Neural cell (in vitro differentiated cells): ENCODE measurements at regions not wholly inside any gene's neighbourhood (a gene's known extent, or its start where the extent isn't known, plus 50 kb on each side); places are given as distances from the start of the nearest gene placed in this dataset.

ENCODE experiments used
- H2AFZ ChIP-seq: fragments of 200-600, 300-800 bp; sonication (generic), shearing (Covaris generic); 2 replicates; pipeline ENCODE4 v1.6.0; 2014; ENCODE audit warnings: low read depth, mild to moderate bottlenecking, antibody characterized with exemption, low read length, moderate library complexity
- H3F3A ChIP-seq: fragments of 200-600 bp; shearing (Covaris generic); 2 replicates; pipeline ENCODE4 v1.6.1; 2016; ENCODE audit warnings: mild to moderate bottlenecking, moderate library complexity, mixed read lengths, antibody characterized with exemption, low read length; ENCODE audit not compliant: insufficient read depth, poor library complexity, severe bottlenecking
- H3K27ac ChIP-seq: fragments of 200-600, 300-800 bp; sonication (generic), shearing (Covaris generic); 2 replicates; pipeline ENCODE4 v1.5.1; 2014; ENCODE audit warnings: mild to moderate bottlenecking, low read length, moderate library complexity
- H3K27me3 ChIP-seq: fragments of 300-800, 200-600 bp; sonication (generic), shearing (Covaris generic); 2 replicates; pipeline ENCODE4 v1.6.0; 2014; ENCODE audit warnings: mild to moderate bottlenecking, low read depth, low read length, moderate library complexity; ENCODE audit not compliant: insufficient read depth
- H3K36me3 ChIP-seq: fragments of 300-800, 200-600 bp; sonication (generic), shearing (Covaris generic); 2 replicates; pipeline ENCODE4 v1.5.1; 2014; ENCODE audit warnings: mild to moderate bottlenecking, antibody characterized with exemption, low read length, moderate library complexity; ENCODE audit not compliant: insufficient read depth
- H3K4me2 ChIP-seq: fragments of 300-800, 200-600 bp; sonication (generic), shearing (Covaris generic); 2 replicates; pipeline ENCODE4 v1.6.0; 2014; ENCODE audit warnings: mild to moderate bottlenecking, low read length
- H3K4me3 ChIP-seq: fragments of 300-800, 200-600 bp; sonication (generic), shearing (Covaris generic); 2 replicates; pipeline ENCODE4 v1.5.1; 2014; ENCODE audit warnings: mild to moderate bottlenecking, low read length, moderate library complexity
- H3K79me2 ChIP-seq: fragments of 200-600 bp; shearing (Covaris generic); replicated peaks from 2 replicates; pipeline ENCODE4 v1.6.0; 2014; ENCODE audit warnings: mild to moderate bottlenecking, low read length, moderate library complexity; ENCODE audit not compliant: insufficient read depth
- H3K9ac ChIP-seq: fragments of 300-800, 200-600 bp; sonication (generic), shearing (Covaris generic); 2 replicates; pipeline ENCODE4 v1.6.1; 2016; ENCODE audit warnings: mild to moderate bottlenecking, low read length, mixed read lengths
- H3K9me2 ChIP-seq: fragments of 200-600 bp; shearing (Covaris generic); 2 replicates; pipeline ENCODE4 v1.6.1; 2016; ENCODE audit warnings: mild to moderate bottlenecking, low read length, mixed read lengths; ENCODE audit not compliant: insufficient read depth
- H3K9me3 ChIP-seq: fragments of 200-600, 300-800 bp; sonication (generic), shearing (Covaris generic); 2 replicates; pipeline ENCODE4 v1.6.1; 2016; ENCODE audit warnings: mild to moderate bottlenecking, mixed run types, low read length, moderate library complexity, mixed read lengths
- H4K20me1 ChIP-seq: fragments of 200-600 bp; shearing (Covaris generic); 2 replicates; pipeline ENCODE4 v1.6.1; 2016; ENCODE audit warnings: mild to moderate bottlenecking, mixed run types; ENCODE audit not compliant: insufficient read depth
- EP300 ChIP-seq: fragments of 450-650 bp; conservative IDR thresholded peaks from 2 replicates; pipeline ENCODE4 v1.6.1; 2014; ENCODE audit warnings: antibody characterized with exemption, mild to moderate bottlenecking, moderate library complexity; ENCODE audit not compliant: poor library complexity, severe bottlenecking
- EZH2 ChIP-seq: fragments of 200-600, 300-800 bp; shearing (Covaris generic), sonication (generic); IDR thresholded peaks from 2 replicates; pipeline ENCODE4 v1.6.1; 2014; ENCODE audit warnings: antibody characterized with exemption, low read length, borderline replicate concordance, mild to moderate bottlenecking; ENCODE audit not compliant: insufficient read depth, poor library complexity, severe bottlenecking
- MXI1 ChIP-seq: fragments of 450-650 bp; conservative IDR thresholded peaks from 2 replicates; pipeline ENCODE4 v1.6.1; 2014; ENCODE audit warnings: antibody characterized with exemption, mild to moderate bottlenecking; ENCODE audit not compliant: poor library complexity, severe bottlenecking
- POLR2AphosphoS5 ChIP-seq: IDR thresholded peaks from 2 replicates; pipeline ENCODE4 v1.6.1; 2012
- RAD21 ChIP-seq: fragments of 450-650 bp; conservative IDR thresholded peaks from 2 replicates; pipeline ENCODE4 v1.6.1; 2014; ENCODE audit warnings: antibody characterized with exemption, mild to moderate bottlenecking, moderate library complexity
- SMC3 ChIP-seq: fragments of 450-650 bp; conservative IDR thresholded peaks from 2 replicates; pipeline ENCODE4 v1.6.1; 2014; ENCODE audit warnings: antibody characterized with exemption, mild to moderate bottlenecking, moderate library complexity; ENCODE audit not compliant: poor library complexity
- TAF1 ChIP-seq: IDR thresholded peaks from 2 replicates; pipeline ENCODE4 v1.6.1; 2012; ENCODE audit warnings: low read depth
- TF ChIP-seq, protein P1 (sequence below): IDR thresholded peaks from 2 replicates; pipeline ENCODE4 v1.6.1; 2012; ENCODE audit warnings: borderline replicate concordance
- TF ChIP-seq, protein P2 (sequence below): fragments of 450-650 bp; IDR thresholded peaks from 2 replicates; pipeline ENCODE4 v1.5.1; 2014; ENCODE audit warnings: antibody characterized with exemption, mild to moderate bottlenecking, moderate library complexity; ENCODE audit not compliant: poor library complexity, severe bottlenecking

DNA sequence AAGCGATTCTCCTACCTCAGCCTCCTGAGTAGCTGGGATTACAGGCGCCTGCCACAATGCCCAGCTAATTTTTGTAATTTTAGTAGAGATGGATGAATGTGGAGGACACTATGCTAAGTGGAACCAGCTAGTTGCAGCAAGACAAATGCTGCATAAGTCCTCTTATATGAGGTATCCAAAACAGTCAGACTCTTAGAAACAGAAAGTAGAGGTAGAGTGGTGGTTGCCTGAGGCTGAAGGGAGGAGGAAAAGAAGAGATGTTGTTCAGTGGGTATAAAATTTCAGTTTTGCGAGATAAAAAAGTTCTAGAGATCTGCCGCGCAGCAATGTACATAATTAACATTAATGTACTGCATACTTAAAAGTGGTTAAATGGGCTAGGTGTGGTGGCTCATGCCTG lies 145.3 kb upstream of the SPRED2 start:
- H3K36me3 ChIP-seq, result no peaks in the 10 kb centered on the region
- no peak overlapping the region for H3K9ac ChIP-seq
- no peaks in the 10 kb centered on the region for H3K9me2 ChIP-seq
- no peak for TF ChIP-seq MXI1
- TF ChIP-seq SMC3, result no peak
- TF ChIP-seq EZH2, result no peak
- TF ChIP-seq EP300, result no peak
- TF ChIP-seq, protein P1, sequence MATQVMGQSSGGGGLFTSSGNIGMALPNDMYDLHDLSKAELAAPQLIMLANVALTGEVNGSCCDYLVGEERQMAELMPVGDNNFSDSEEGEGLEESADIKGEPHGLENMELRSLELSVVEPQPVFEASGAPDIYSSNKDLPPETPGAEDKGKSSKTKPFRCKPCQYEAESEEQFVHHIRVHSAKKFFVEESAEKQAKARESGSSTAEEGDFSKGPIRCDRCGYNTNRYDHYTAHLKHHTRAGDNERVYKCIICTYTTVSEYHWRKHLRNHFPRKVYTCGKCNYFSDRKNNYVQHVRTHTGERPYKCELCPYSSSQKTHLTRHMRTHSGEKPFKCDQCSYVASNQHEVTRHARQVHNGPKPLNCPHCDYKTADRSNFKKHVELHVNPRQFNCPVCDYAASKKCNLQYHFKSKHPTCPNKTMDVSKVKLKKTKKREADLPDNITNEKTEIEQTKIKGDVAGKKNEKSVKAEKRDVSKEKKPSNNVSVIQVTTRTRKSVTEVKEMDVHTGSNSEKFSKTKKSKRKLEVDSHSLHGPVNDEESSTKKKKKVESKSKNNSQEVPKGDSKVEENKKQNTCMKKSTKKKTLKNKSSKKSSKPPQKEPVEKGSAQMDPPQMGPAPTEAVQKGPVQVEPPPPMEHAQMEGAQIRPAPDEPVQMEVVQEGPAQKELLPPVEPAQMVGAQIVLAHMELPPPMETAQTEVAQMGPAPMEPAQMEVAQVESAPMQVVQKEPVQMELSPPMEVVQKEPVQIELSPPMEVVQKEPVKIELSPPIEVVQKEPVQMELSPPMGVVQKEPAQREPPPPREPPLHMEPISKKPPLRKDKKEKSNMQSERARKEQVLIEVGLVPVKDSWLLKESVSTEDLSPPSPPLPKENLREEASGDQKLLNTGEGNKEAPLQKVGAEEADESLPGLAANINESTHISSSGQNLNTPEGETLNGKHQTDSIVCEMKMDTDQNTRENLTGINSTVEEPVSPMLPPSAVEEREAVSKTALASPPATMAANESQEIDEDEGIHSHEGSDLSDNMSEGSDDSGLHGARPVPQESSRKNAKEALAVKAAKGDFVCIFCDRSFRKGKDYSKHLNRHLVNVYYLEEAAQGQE, result no peak
- TF ChIP-seq, protein P2, sequence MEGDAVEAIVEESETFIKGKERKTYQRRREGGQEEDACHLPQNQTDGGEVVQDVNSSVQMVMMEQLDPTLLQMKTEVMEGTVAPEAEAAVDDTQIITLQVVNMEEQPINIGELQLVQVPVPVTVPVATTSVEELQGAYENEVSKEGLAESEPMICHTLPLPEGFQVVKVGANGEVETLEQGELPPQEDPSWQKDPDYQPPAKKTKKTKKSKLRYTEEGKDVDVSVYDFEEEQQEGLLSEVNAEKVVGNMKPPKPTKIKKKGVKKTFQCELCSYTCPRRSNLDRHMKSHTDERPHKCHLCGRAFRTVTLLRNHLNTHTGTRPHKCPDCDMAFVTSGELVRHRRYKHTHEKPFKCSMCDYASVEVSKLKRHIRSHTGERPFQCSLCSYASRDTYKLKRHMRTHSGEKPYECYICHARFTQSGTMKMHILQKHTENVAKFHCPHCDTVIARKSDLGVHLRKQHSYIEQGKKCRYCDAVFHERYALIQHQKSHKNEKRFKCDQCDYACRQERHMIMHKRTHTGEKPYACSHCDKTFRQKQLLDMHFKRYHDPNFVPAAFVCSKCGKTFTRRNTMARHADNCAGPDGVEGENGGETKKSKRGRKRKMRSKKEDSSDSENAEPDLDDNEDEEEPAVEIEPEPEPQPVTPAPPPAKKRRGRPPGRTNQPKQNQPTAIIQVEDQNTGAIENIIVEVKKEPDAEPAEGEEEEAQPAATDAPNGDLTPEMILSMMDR, result no peak
- no peak for TF ChIP-seq POLR2AphosphoS5
- no peak for TF ChIP-seq RAD21
- no peaks in the 10 kb centered on the region for H3K27me3 ChIP-seq
- no peaks in the 10 kb centered on the region for H3F3A ChIP-seq
- no peak overlapping the region for H3K27ac ChIP-seq
- no peak overlapping the region for H3K4me2 ChIP-seq
- H4K20me1 ChIP-seq, result no peaks in the 10 kb centered on the region
- no peak overlapping the region for H2AFZ ChIP-seq
- no peaks in the 10 kb centered on the region for H3K79me2 ChIP-seq
- H3K4me3 ChIP-seq, result no peak overlapping the region
- no peaks in the 10 kb centered on the region for H3K9me3 ChIP-seq

DNA sequence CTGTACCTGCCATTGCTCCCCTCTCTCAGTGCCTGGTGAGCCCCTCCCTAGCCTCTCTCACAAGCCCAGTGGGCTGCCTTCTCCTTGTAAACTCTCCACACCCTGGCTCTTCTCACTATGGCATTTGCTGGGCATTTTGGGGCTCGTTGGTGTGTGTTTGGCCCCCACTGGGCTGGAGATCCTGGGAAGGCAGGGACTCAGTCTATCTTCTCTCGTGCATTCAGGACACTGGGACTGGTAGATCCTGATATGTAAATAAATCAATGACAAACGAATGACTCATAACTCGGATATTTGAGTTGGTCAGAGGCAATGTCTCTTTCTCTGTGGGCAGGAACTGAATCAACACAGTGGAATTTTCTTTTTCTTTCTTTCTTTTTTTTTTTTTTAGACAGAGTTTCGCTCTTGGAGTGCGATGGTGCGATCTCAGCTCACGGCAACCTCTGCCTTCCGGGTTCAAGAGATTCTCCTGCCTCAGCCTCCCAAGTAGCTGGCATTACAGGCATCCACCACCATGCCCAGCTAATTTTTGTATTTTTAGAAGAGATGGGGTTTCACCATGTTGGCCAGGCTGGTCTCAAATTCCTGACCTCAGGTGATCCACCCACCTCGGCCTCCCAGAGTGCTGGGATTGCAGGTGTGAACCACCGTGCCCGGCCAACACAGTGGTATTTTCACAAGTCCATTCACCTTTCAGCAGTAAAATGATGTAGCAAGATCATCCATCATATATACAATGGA lies 144.6 kb upstream of the SPRED2 start:
- no peaks in the 10 kb centered on the region for H3F3A ChIP-seq
- no peaks in the 10 kb centered on the region for H3K79me2 ChIP-seq
- no peaks in the 10 kb centered on the region for H4K20me1 ChIP-seq
- no peak overlapping the region for H2AFZ ChIP-seq
- TF ChIP-seq, protein P2, result no peak
- TF ChIP-seq SMC3, result no peak
- no peak for TF ChIP-seq EZH2
- TF ChIP-seq TAF1, result no peak
- TF ChIP-seq POLR2AphosphoS5, result no peak
- no peak for TF ChIP-seq MXI1
- no peak for TF ChIP-seq EP300
- TF ChIP-seq RAD21, result no peak
- TF ChIP-seq, protein P1, result no peak
- H3K27me3 ChIP-seq, result no peaks in the 10 kb centered on the region
- no peak overlapping the region for H3K9ac ChIP-seq
- H3K36me3 ChIP-seq, result no peaks in the 10 kb centered on the region
- no peak overlapping the region for H3K4me3 ChIP-seq
- no peaks in the 10 kb centered on the region for H3K9me3 ChIP-seq
- no peaks in the 10 kb centered on the region for H3K9me2 ChIP-seq
- H3K27ac ChIP-seq, result no peak overlapping the region
- no peak overlapping the region for H3K4me2 ChIP-seq
